Natural killer cell treated with Interleukin-12 subunit alpha and Interleukin-12 subunit beta and Interleukin-15 and Interleukin-18, amount 100 ng/mL, for 72 hours (primary cell): ENCODE measurements at regions not wholly inside any gene's neighbourhood (a gene's known extent, or its start where the extent isn't known, plus 50 kb on each side); places are given as distances from the start of the nearest gene placed in this dataset.
"Not testable (repeated sequence)": the region's sequence is repeated elsewhere in the genome, so short reads cannot be mapped to it uniquely, and the experiment has no call there.

Experiments
- ATAC-seq, 2 donors: fragments of 150-1000 bp; cut with Tn5 transposase in 1 of 2; sonication (Bioruptor Pico), chemical (Tn5 transposase) in 1 of 2; 2 replicates each; pipeline ENCODE4 v1.10.0; 2021
- DNase-seq: peaks from one replicate; pipeline ENCODE4 v3.0.0; 2022; ENCODE audit warnings: low spot score
- H3K27ac Mint-ChIP-seq, 2 donors: 1 replicate in 1 of 2; 2 replicates in 1 of 2; pipeline ENCODE4 v1.8.0; 2022; ENCODE audit warnings: mixed read lengths in 2 of 2, mild to moderate bottlenecking in 1 of 2, moderate library complexity in 1 of 2
- H3K27me3 Mint-ChIP-seq, 2 donors: 1 replicate in 1 of 2; 2 replicates in 1 of 2; pipeline ENCODE4 v1.8.0; 2022; ENCODE audit warnings: mixed read lengths in 2 of 2
- H3K36me3 Mint-ChIP-seq: one replicate; pipeline ENCODE4 v1.8.0; 2022; ENCODE audit warnings: mixed read lengths
- H3K4me1 Mint-ChIP-seq, 2 donors: 1 replicate in 1 of 2; 2 replicates in 1 of 2; pipeline ENCODE4 v1.8.0; 2022; ENCODE audit warnings: low read depth in 2 of 2, mixed read lengths in 2 of 2, mild to moderate bottlenecking in 1 of 2
- H3K4me3 Mint-ChIP-seq: one replicate; pipeline ENCODE4 v1.8.0; 2022; ENCODE audit warnings: mixed read lengths
- H3K9me3 Mint-ChIP-seq: 2 replicates; pipeline ENCODE4 v1.8.0; 2022; ENCODE audit warnings: mixed read lengths

- no peak for ATAC-seq
- Mint-ChIP-seq H3K27ac (no peak overlapping the region), H3K4me1 (no peaks in the 10 kb centered on the region), H3K27me3 (peaks cover 26 to 48% of the 10 kb centered on the region in 2 donors), H3K9me3 (no peaks in the 10 kb centered on the region), H3K4me3 (no peak overlapping the region), H3K36me3 (no peaks in the 10 kb centered on the region)
- no peak for DNase-seq
These were observed 97.3 kb upstream of the SERPINE2 start for GRCh38 chr2:224136396-224136795.

GRCh38 chr2:224135881-224136280, 96.8 kb upstream of the SERPINE2 start:
- no peaks in the 10 kb centered on the region for H3K4me1 Mint-ChIP-seq
- H3K27ac Mint-ChIP-seq = no peak overlapping the region
- ATAC-seq (no peak), DNase-seq (no peak)
- H3K36me3 Mint-ChIP-seq = no peaks in the 10 kb centered on the region
- no peak overlapping the region for H3K4me3 Mint-ChIP-seq
- H3K27me3 Mint-ChIP-seq = peaks cover 28 to 43% of the 10 kb centered on the region in 2 donors
- no peaks in the 10 kb centered on the region for H3K9me3 Mint-ChIP-seq

- ATAC-seq (no peak), DNase-seq (no peak)
- Mint-ChIP-seq H3K4me1 (no peaks in the 10 kb centered on the region), H3K36me3 (no peaks in the 10 kb centered on the region), H3K4me3 (no peak overlapping the region), H3K27ac (no peak overlapping the region), H3K9me3 (no peaks in the 10 kb centered on the region), H3K27me3 (peaks cover 26 to 49% of the 10 kb centered on the region in 2 donors)
These were observed 95.1 kb upstream of the SERPINE2 start for GRCh38 chr2:224134003-224134734.

- no peak overlapping the region for H3K27ac Mint-ChIP-seq
- no peaks in the 10 kb centered on the region for H3K36me3 Mint-ChIP-seq
- no peak overlapping the region for H3K4me3 Mint-ChIP-seq
- DNase-seq (no peak), ATAC-seq (no peak)
- H3K4me1 Mint-ChIP-seq = no peaks in the 10 kb centered on the region
- H3K27me3 Mint-ChIP-seq = peaks cover 26 to 46% of the 10 kb centered on the region in 2 donors
- no peaks in the 10 kb centered on the region for H3K9me3 Mint-ChIP-seq
These were observed 94.3 kb upstream of the SERPINE2 start for GRCh38 chr2:224133387-224133786.

GRCh38 chr2:224127871-224128501, 88.9 kb upstream of the SERPINE2 start:
- Mint-ChIP-seq H3K27me3 (peaks cover 28 to 50% of the 10 kb centered on the region in 2 donors), H3K27ac (no peak overlapping the region), H3K9me3 (no peaks in the 10 kb centered on the region), H3K4me3 (no peak overlapping the region), H3K4me1 (no peaks in the 10 kb centered on the region), H3K36me3 (no peaks in the 10 kb centered on the region)
- DNase-seq = no peak
- ATAC-seq = no peak

- Mint-ChIP-seq H3K9me3 (no peaks in the 10 kb centered on the region), H3K27me3 (peaks cover 19 to 38% of the 10 kb centered on the region in 2 donors), H3K27ac (no peak overlapping the region), H3K36me3 (no peaks in the 10 kb centered on the region), H3K4me3 (no peak overlapping the region), H3K4me1 (no peaks in the 10 kb centered on the region)
- DNase-seq (no peak), ATAC-seq (no peak)
These were observed 87.4 kb upstream of the SERPINE2 start for GRCh38 chr2:224126440-224126839.

GRCh38 chr2:224126003-224126402, 86.9 kb upstream of the SERPINE2 start:
- no peak for DNase-seq
- H3K27ac Mint-ChIP-seq = no peak overlapping the region
- H3K27me3 Mint-ChIP-seq = peaks cover 19 to 40% of the 10 kb centered on the region in 2 donors
- H3K36me3 Mint-ChIP-seq = no peaks in the 10 kb centered on the region
- no peak overlapping the region for H3K4me3 Mint-ChIP-seq
- no peak for ATAC-seq
- no peaks in the 10 kb centered on the region for H3K9me3 Mint-ChIP-seq
- H3K4me1 Mint-ChIP-seq = no peaks in the 10 kb centered on the region

- ATAC-seq = no peak
- Mint-ChIP-seq H3K4me1 (no peaks in the 10 kb centered on the region), H3K9me3 (no peaks in the 10 kb centered on the region), H3K27ac (no peak overlapping the region), H3K36me3 (no peaks in the 10 kb centered on the region), H3K4me3 (no peak overlapping the region), H3K27me3 (peaks cover 18 to 32% of the 10 kb centered on the region in 2 donors)
- no peak for DNase-seq
These were observed 83.5 kb upstream of the SERPINE2 start for GRCh38 chr2:224122542-224122941.

- DNase-seq (no peak), ATAC-seq (no peak)
- Mint-ChIP-seq H3K4me1 (no peaks in the 10 kb centered on the region), H3K27ac (no peak overlapping the region), H3K27me3 (peaks cover 28 to 42% of the 10 kb centered on the region in 2 donors), H3K9me3 (peaks cover 5% of the 10 kb centered on the region), H3K36me3 (no peaks in the 10 kb centered on the region), H3K4me3 (no peak overlapping the region)
These were observed 82.5 kb upstream of the SERPINE2 start for GRCh38 chr2:224121406-224122067.

- peaks cover 5% of the 10 kb centered on the region for H3K9me3 Mint-ChIP-seq
- ATAC-seq (no peak), DNase-seq (no peak)
- no peaks in the 10 kb centered on the region for H3K4me1 Mint-ChIP-seq
- no peaks in the 10 kb centered on the region for H3K36me3 Mint-ChIP-seq
- peaks cover 32 to 48% of the 10 kb centered on the region in 2 donors for H3K27me3 Mint-ChIP-seq
- H3K4me3 Mint-ChIP-seq = no peak overlapping the region
- H3K27ac Mint-ChIP-seq = no peak overlapping the region
These were observed 81.9 kb upstream of the SERPINE2 start for GRCh38 chr2:224120986-224121385.

GRCh38 chr2:224119846-224120245, 80.8 kb upstream of the SERPINE2 start:
- not testable (repeated sequence) for ATAC-seq, H3K4me1 Mint-ChIP-seq, H3K27ac Mint-ChIP-seq, H3K9me3 Mint-ChIP-seq, DNase-seq, H3K4me3 Mint-ChIP-seq, H3K36me3 Mint-ChIP-seq
- peaks cover 36 to 53% of the 10 kb centered on the region in 2 donors for H3K27me3 Mint-ChIP-seq

GRCh38 chr2:224114428-224114827, 75.3 kb upstream of the SERPINE2 start:
- DNase-seq (no peak), ATAC-seq (no peak)
- Mint-ChIP-seq H3K36me3 (no peaks in the 10 kb centered on the region), H3K4me3 (no peak overlapping the region), H3K9me3 (peaks cover 5% of the 10 kb centered on the region), H3K27me3 (peaks cover 35 to 38% of the 10 kb centered on the region in 2 donors), H3K4me1 (no peaks in the 10 kb centered on the region), H3K27ac (no peak overlapping the region)

- not testable (repeated sequence) for H3K4me3 Mint-ChIP-seq, DNase-seq, H3K4me1 Mint-ChIP-seq, ATAC-seq, H3K27ac Mint-ChIP-seq, H3K36me3 Mint-ChIP-seq, H3K9me3 Mint-ChIP-seq
- H3K27me3 Mint-ChIP-seq = peaks cover 35 to 38% of the 10 kb centered on the region in 2 donors
These were observed 74.8 kb upstream of the SERPINE2 start for GRCh38 chr2:224113930-224114329.

GRCh38 chr2:224111576-224111975, 72.5 kb upstream of the SERPINE2 start:
- Mint-ChIP-seq H3K4me3 (no peak overlapping the region), H3K27me3 (peaks cover 19 to 26% of the 10 kb centered on the region in 2 donors), H3K36me3 (no peaks in the 10 kb centered on the region), H3K27ac (no peak overlapping the region), H3K9me3 (no peaks in the 10 kb centered on the region), H3K4me1 (no peaks in the 10 kb centered on the region)
- ATAC-seq = no peak
- DNase-seq = no peak
